ENCODE measurements at regions not wholly inside any gene's neighbourhood (a gene's known extent, or its start where the extent isn't known, plus 50 kb on each side); places are given as distances from the start of the nearest gene placed in this dataset.

DNA sequence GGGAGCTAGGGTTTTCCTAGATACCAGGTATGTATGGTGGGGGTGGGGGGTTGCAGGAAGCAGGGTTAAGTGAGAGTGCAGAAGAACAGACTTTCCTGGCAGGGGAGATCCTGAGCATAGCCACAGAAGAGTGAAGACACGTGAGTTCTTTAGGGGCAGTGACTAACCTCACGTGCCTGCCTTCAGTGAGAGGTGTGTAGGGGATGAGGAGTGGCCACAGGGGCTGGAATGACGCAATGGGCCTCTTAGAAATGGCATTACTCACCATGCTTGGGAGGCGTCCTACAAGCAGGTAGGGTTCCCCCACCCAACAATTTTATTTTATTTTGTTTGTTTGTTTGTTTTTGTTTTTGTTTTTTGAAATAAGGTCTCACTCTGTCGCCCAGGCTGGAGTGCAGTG lies 698.6 kb upstream of the NRP1 start:
- Histone ChIP-seq H3K4me3 (replicated peaks in 1 of 4; ENCODE audit: control extremely low read depth in 1 of 4, insufficient read depth in 1 of 4, low read depth in 3 of 4, low read length in 4 of 4) (no peak overlapping the region), H3K79me2 (ENCODE audit: control insufficient read depth, insufficient read depth, low read length) (no peaks in the 10 kb centered on the region), H3K27ac (ENCODE audit: insufficient read depth, low read length) (no peak overlapping the region), H3K4me2 (ENCODE audit: extremely low read depth, insufficient read depth, low read length) (no peak overlapping the region), H3K9ac (ENCODE audit: insufficient read depth, low read length) (no peak overlapping the region), H2AFZ (ENCODE audit: low read length) (no peak overlapping the region), H3K36me3 (ENCODE audit: control insufficient read depth, insufficient read depth, low read length) (no peaks in the 10 kb centered on the region), H3K27me3 (ENCODE audit: control insufficient read depth, insufficient read depth, low read length) (no peaks in the 10 kb centered on the region), H3K4me1 (ENCODE audit: control insufficient read depth, extremely low read depth, insufficient read depth, low read length) (peaks cover 2% of the 10 kb centered on the region), H4K20me1 (ENCODE audit: control insufficient read depth, extremely low read depth, insufficient read depth, low read length) (no peaks in the 10 kb centered on the region), H3K9me3 (ENCODE audit: control insufficient read depth, insufficient read depth, low read depth, low read length) (no peaks in the 10 kb centered on the region)
- TF ChIP-seq EZH2 (IDR thresholded peaks at IDR 0.05; ENCODE audit: low read length, missing control alignments), result no peak
- no peak for DNase-seq (ENCODE audit: low read depth in 2 of 2)

- Histone ChIP-seq H4K20me1 (ENCODE audit: control insufficient read depth, extremely low read depth, insufficient read depth, low read length) (no peaks in the 10 kb centered on the region), H3K27me3 (ENCODE audit: control insufficient read depth, insufficient read depth, low read length) (no peaks in the 10 kb centered on the region), H3K4me1 (ENCODE audit: control insufficient read depth, extremely low read depth, insufficient read depth, low read length) (peaks cover 2% of the 10 kb centered on the region), H3K9me3 (ENCODE audit: control insufficient read depth, insufficient read depth, low read depth, low read length) (no peaks in the 10 kb centered on the region), H3K36me3 (ENCODE audit: control insufficient read depth, insufficient read depth, low read length) (no peaks in the 10 kb centered on the region), H3K79me2 (ENCODE audit: control insufficient read depth, insufficient read depth, low read length) (no peaks in the 10 kb centered on the region), H3K4me2 (ENCODE audit: extremely low read depth, insufficient read depth, low read length) (no peak overlapping the region), H3K4me3 (replicated peaks in 1 of 4; ENCODE audit: control extremely low read depth in 1 of 4, insufficient read depth in 1 of 4, low read depth in 3 of 4, low read length in 4 of 4) (no peak overlapping the region), H3K27ac (ENCODE audit: insufficient read depth, low read length) (no peak overlapping the region), H3K9ac (ENCODE audit: insufficient read depth, low read length) (no peak overlapping the region), H2AFZ (ENCODE audit: low read length) (no peak overlapping the region)
- TF ChIP-seq EZH2 (IDR thresholded peaks at IDR 0.05; ENCODE audit: low read length, missing control alignments) (no peak), CTCF (conservative IDR thresholded peaks at IDR 0.05 in 1 of 2, IDR thresholded peaks at IDR 0.05 in 1 of 2; ENCODE audit: low read depth in 1 of 2, low read length in 2 of 2) (no peak)
- DNase-seq (ENCODE audit: low read depth in 2 of 2), result no peak
Observed at GRCh38 chr10:34032564-34032963, 698.1 kb upstream of the NRP1 start.

DNA sequence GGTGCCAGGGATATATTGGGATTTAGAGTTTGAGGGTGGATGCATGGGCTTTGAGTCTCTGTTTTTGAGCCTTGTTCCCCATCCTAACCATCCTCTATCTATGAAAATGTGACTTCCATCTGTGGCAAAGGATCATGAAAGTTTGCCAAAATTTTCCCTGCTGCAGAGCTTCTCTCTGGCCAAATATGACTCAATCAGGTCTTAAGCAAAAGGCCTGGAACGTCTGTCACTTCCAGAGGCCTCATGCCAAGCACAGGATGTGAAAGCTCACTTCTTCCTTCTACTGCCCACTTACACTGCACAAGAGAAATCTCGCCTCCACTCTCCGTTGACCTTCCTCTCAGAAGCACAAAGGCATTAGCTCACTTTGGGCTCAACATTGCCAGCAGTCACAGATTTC lies 696.9 kb upstream of the NRP1 start:
- H3K27me3 ChIP-seq (ENCODE audit: control insufficient read depth, insufficient read depth, low read length), result no peaks in the 10 kb centered on the region
- no peaks in the 10 kb centered on the region for H4K20me1 ChIP-seq (ENCODE audit: control insufficient read depth, extremely low read depth, insufficient read depth, low read length)
- no peak overlapping the region for H2AFZ ChIP-seq (ENCODE audit: low read length)
- peaks cover 2% of the 10 kb centered on the region for H3K4me1 ChIP-seq (ENCODE audit: control insufficient read depth, extremely low read depth, insufficient read depth, low read length)
- no peaks in the 10 kb centered on the region for H3K79me2 ChIP-seq (ENCODE audit: control insufficient read depth, insufficient read depth, low read length)
- H3K4me2 ChIP-seq (ENCODE audit: extremely low read depth, insufficient read depth, low read length), result no peak overlapping the region
- peak; percentile 78 to 95 for DNase-seq (ENCODE audit: low read depth in 2 of 2)
- no peaks in the 10 kb centered on the region for H3K36me3 ChIP-seq (ENCODE audit: control insufficient read depth, insufficient read depth, low read length)
- no peak overlapping the region for H3K27ac ChIP-seq (ENCODE audit: insufficient read depth, low read length)
- no peak for TF ChIP-seq EZH2 (IDR thresholded peaks at IDR 0.05; ENCODE audit: low read length, missing control alignments)
- no peak for TF ChIP-seq CTCF (conservative IDR thresholded peaks at IDR 0.05 in 1 of 2, IDR thresholded peaks at IDR 0.05 in 1 of 2; ENCODE audit: low read depth in 1 of 2, low read length in 2 of 2)
- H3K4me3 ChIP-seq (replicated peaks in 1 of 4; ENCODE audit: control extremely low read depth in 1 of 4, insufficient read depth in 1 of 4, low read depth in 3 of 4, low read length in 4 of 4), result no peak overlapping the region
- H3K9ac ChIP-seq (ENCODE audit: insufficient read depth, low read length), result no peak overlapping the region
- H3K9me3 ChIP-seq (ENCODE audit: control insufficient read depth, insufficient read depth, low read depth, low read length), result no peaks in the 10 kb centered on the region
